A549 (cell line): ENCODE measurements at regions not wholly inside any gene's neighbourhood (a gene's known extent, or its start where the extent isn't known, plus 50 kb on each side); places are given as distances from the start of the nearest gene placed in this dataset.

Experiments used
- ATAC-seq, 2 experiments: fragments of 200-7000 bp in 1 of 2; fragments of >200 bp in 1 of 2; cut with Nextera tagmentation in 1 of 2; cut with Tn5 transposase in 1 of 2; 3 replicates each; pipeline versions ENCODE4 v1.8.0 to v1.9.1; 2018 to 2020; ENCODE audit warnings: mild to moderate bottlenecking in 1 of 2, moderate library complexity in 1 of 2
- CTCF ChIA-PET: fragments of 300-600 bp; sonication (Branson Sonifier 250); formaldehyde crosslinking; extraction: SDS; loops from one replicate; lab custom pipeline; 2021; ENCODE audit warnings: antibody characterized with exemption, inconsistent platforms; lab: Yijun Ruan, JAX
- POLR2A ChIA-PET: fragments of 350-600 bp; formaldehyde crosslinking; extraction: SDS; loops from one replicate; lab custom pipeline; 2021; ENCODE audit warnings: antibody characterized with exemption, inconsistent platforms; lab: Yijun Ruan, JAX
- DNase-seq, 2 experiments: peaks; one replicate each; pipeline versions ENCODE4 v3.0.0 to v3.0.0-alpha.2; 2011 to 2016; ENCODE audit warnings: low read depth in 1 of 2, low spot score in 1 of 2
- FAIRE-seq: peaks from 2 replicates; lab custom pipeline; 2011; peaks lifted over from hg19 to GRCh38; lab: Jason Lieb, UNC
- H3K27ac ChIP-seq, 2 experiments: fragments of >200 bp; sonication (Bioruptor Twin); formaldehyde crosslinking; 3 replicates each; pipeline ENCODE4 v1.5.1; 2016 to 2017
- H3K4me1 ChIP-seq: fragments of >200 bp; sonication (Bioruptor Twin); formaldehyde crosslinking; 3 replicates; pipeline ENCODE4 v1.6.1; 2016
- H3K4me2 ChIP-seq: fragments of >200 bp; sonication (Bioruptor Twin); formaldehyde crosslinking; 3 replicates; pipeline ENCODE4 v1.6.1; 2016
- H3K4me3 ChIP-seq: fragments of >200 bp; sonication (Bioruptor Twin); formaldehyde crosslinking; 3 replicates; pipeline ENCODE4 v1.5.1; 2016
- H3K9me3 ChIP-seq: fragments of >200 bp; sonication (Bioruptor Twin); formaldehyde crosslinking; 3 replicates; pipeline ENCODE4 v1.6.1; 2016
- CBX8 ChIP-seq: fragments of 200-600 bp; sonication (generic); IDR thresholded peaks from 2 replicates; pipeline ENCODE4 v1.6.1; 2016
- CHD2 ChIP-seq: fragments of 150-350 bp; IDR thresholded peaks from 2 replicates; pipeline ENCODE4 v1.6.1; 2014; ENCODE audit warnings: low read length; ENCODE audit not compliant: partially characterized antibody
- E2F6 ChIP-seq: IDR thresholded peaks from 2 replicates; pipeline ENCODE4 v1.6.1; 2012; ENCODE audit warnings: low read depth, borderline replicate concordance
- HOXA7 ChIP-seq: fragments of 250-450 bp; sonication (Bioruptor Pico); IDR thresholded peaks from 2 replicates; pipeline ENCODE4 v1.5.0; 2020; ENCODE audit warnings: mild to moderate bottlenecking, moderate library complexity
- HOXB13 ChIP-seq: fragments of 250-450 bp; sonication (Bioruptor Pico); IDR thresholded peaks from 2 replicates; pipeline ENCODE4 v1.5.0; 2020; ENCODE audit warnings: low read depth, mild to moderate bottlenecking, moderate library complexity
- KDM5A ChIP-seq: fragments of 200-600 bp; sonication (generic); IDR thresholded peaks from 2 replicates; pipeline ENCODE4 v1.6.1; 2016; ENCODE audit warnings: antibody characterized with exemption, mild to moderate bottlenecking
- MAX ChIP-seq: IDR thresholded peaks from 2 replicates; pipeline ENCODE4 v1.6.1; 2012
- MYC ChIP-seq: IDR thresholded peaks from 2 replicates; pipeline ENCODE4 v1.6.1; 2012; ENCODE audit warnings: mild to moderate bottlenecking, inconsistent platforms, low read length, improper control_type of control experiment, borderline replicate concordance
- NR3C1 ChIP-seq: fragments of >200 bp; sonication (Bioruptor Twin); formaldehyde crosslinking; IDR thresholded peaks from 3 replicates; pipeline ENCODE4 v1.6.1; 2017
- POLR2A ChIP-seq: IDR thresholded peaks from 2 replicates; pipeline ENCODE4 v1.6.1; 2012; ENCODE audit warnings: mild to moderate bottlenecking, low read length
- POLR2AphosphoS2 ChIP-seq: conservative IDR thresholded peaks from 2 replicates; pipeline ENCODE4 v1.6.1; 2012; ENCODE audit warnings: low read length, improper control_type of control experiment, inconsistent platforms
- RAD21 ChIP-seq, 2 experiments: fragments of >200 bp in 1 of 2; sonication (Bioruptor Twin) in 1 of 2; formaldehyde crosslinking in 1 of 2; IDR thresholded peaks in 1 of 2; conservative IDR thresholded peaks in 1 of 2; 2 replicates in 1 of 2; 3 replicates in 1 of 2; pipeline ENCODE4 v1.6.1; 2012 to 2018; ENCODE audit warnings: inconsistent platforms in 1 of 2
- RARB ChIP-seq: fragments of 250-450 bp; sonication (Bioruptor Pico); IDR thresholded peaks from 2 replicates; pipeline ENCODE4 v1.8.0; 2021; ENCODE audit warnings: mild to moderate bottlenecking, moderate library complexity
- REST ChIP-seq: fragments of 200-600 bp; sonication (generic); IDR thresholded peaks from 2 replicates; pipeline ENCODE4 v1.6.1; 2016; ENCODE audit warnings: antibody characterized with exemption, mild to moderate bottlenecking, moderate library complexity
- TFCP2L1 ChIP-seq: fragments of 250-450 bp; sonication (Bioruptor Pico); IDR thresholded peaks from 2 replicates; pipeline ENCODE4 v1.5.0; 2021; ENCODE audit warnings: mild to moderate bottlenecking
- TP53 ChIP-seq: fragments of 250-450 bp; sonication (Bioruptor Pico); IDR thresholded peaks from 2 replicates; pipeline ENCODE4 v1.5.0; 2021; ENCODE audit warnings: mild to moderate bottlenecking, moderate library complexity
- ZFP36 ChIP-seq: fragments of 450-650 bp; IDR thresholded peaks from 2 replicates; pipeline ENCODE4 v1.6.1; 2014; ENCODE audit warnings: borderline replicate concordance; ENCODE audit not compliant: partially characterized antibody
- WGBS: methylation state at CpG from one replicate; pipeline ENCODE4 v1.1.6; 2017; ENCODE audit errors: missing lambda C conversion rate; 5-methylcytosine and 5-hydroxymethylcytosine counted together
- TF ChIP-seq, protein P1 (sequence below): fragments of >200 bp; sonication (Bioruptor Twin); formaldehyde crosslinking; IDR thresholded peaks from 2 replicates; pipeline ENCODE4 v1.6.1; 2016

- TF ChIP-seq REST, result no peak
- TF ChIP-seq CBX8, result no peak
- TF ChIP-seq ZFP36, result no peak
These were observed 80.3 kb upstream of the FRY start (continued) for GRCh38 chr13:31951215-31951678.

- Histone ChIP-seq H3K9me3 (no peaks in the 10 kb centered on the region), H3K4me1 (no peaks in the 10 kb centered on the region), H3K27ac (no peak overlapping the region), H3K4me3 (no peak overlapping the region), H3K4me2 (no peak overlapping the region)
- TF ChIP-seq MAX (no peak), RARB (CRISPR knock-in tag) (no peak), E2F6 (no peak)
- DNase-seq (no peak), FAIRE-seq (no peak), ATAC-seq (no peak)
- POLR2A ChIA-PET, result no interaction called here
- WGBS, result 88% methylated on average over 15 of the region's 40 CpGs
- CTCF ChIA-PET, result interaction anchor here (0.6 kb wide), 1 partner anchor 23 kb away, joined by 3 read pairs; no protein-coding TSS in a partner anchor
These were observed 78.8 kb upstream of the FRY start for GRCh38 chr13:31952641-31953380.

- WGBS, result 34% methylated on average over 3 of the region's 3 CpGs
- no peaks in the 10 kb centered on the region for H3K4me1 ChIP-seq
- no peak for FAIRE-seq
- no peak overlapping the region for H3K4me3 ChIP-seq
- H3K27ac ChIP-seq, result no peak overlapping the region
- no peak overlapping the region for H3K4me2 ChIP-seq
- no peak for DNase-seq
- no peaks in the 10 kb centered on the region for H3K9me3 ChIP-seq
- ChIA-PET CTCF (no interaction called here), POLR2A (no interaction called here)
- TF ChIP-seq TFCP2L1 (CRISPR knock-in tag) (no peak), RARB (CRISPR knock-in tag) (no peak), ZFP36 (no peak), HOXA7 (CRISPR knock-in tag) (no peak), KDM5A (no peak), NR3C1 (no peak), POLR2A (no peak), RAD21 (conservative IDR thresholded peaks at IDR 0.05 in 1 of 2, IDR thresholded peaks at IDR 0.05 in 1 of 2) (no peak), POLR2AphosphoS2 (no peak), HOXB13 (CRISPR knock-in tag) (no peak), TP53 (CRISPR knock-in tag) (no peak), CHD2 (no peak), MYC (no peak)
- TF ChIP-seq, protein P1, sequence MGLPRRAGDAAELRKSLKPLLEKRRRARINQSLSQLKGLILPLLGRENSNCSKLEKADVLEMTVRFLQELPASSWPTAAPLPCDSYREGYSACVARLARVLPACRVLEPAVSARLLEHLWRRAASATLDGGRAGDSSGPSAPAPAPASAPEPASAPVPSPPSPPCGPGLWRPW, result no peak
- ATAC-seq, result no peak
These were observed 76.5 kb upstream of the FRY start for GRCh38 chr13:31955101-31955500.
